Right forelimb (tissue), 1 donor: ENCODE measurements at regions not wholly inside any gene's neighbourhood (a gene's known extent, or its start where the extent isn't known, plus 50 kb on each side); places are given as distances from the start of the nearest gene placed in this dataset.
"Not testable (repeated sequence)": the region's sequence is repeated elsewhere in the genome, so short reads cannot be mapped to it uniquely, and the experiment has no call there.

ENCODE experiments used
- DNase-seq: peaks from one replicate; pipeline ENCODE4 v3.0.0-alpha.2; 2018

GRCh38 chr3:72032441-72033135, 247.6 kb upstream of the PROK2 start:
- no peak for DNase-seq

GRCh38 chr3:72031581-72031980, 246.6 kb upstream of the PROK2 start:
- DNase-seq, result no peak

- DNase-seq, result not testable (repeated sequence)
These were observed 245.3 kb upstream of the PROK2 start for GRCh38 chr3:72030296-72030695.

GRCh38 chr3:72028726-72029125, 243.8 kb upstream of the PROK2 start:
- DNase-seq, result not testable (repeated sequence)

GRCh38 chr3:72028307-72028706, 243.4 kb upstream of the PROK2 start:
- DNase-seq, result not testable (repeated sequence)

GRCh38 chr3:72027728-72028127, 242.8 kb upstream of the PROK2 start:
- not testable (repeated sequence) for DNase-seq

GRCh38 chr3:72022027-72022426, 237.1 kb upstream of the PROK2 start:
- DNase-seq, result no peak

- no peak for DNase-seq
These were observed 236.6 kb upstream of the PROK2 start for GRCh38 chr3:72021531-72021930.

- DNase-seq, result no peak
These were observed 233.5 kb upstream of the PROK2 start for GRCh38 chr3:72018343-72018984.

- DNase-seq, result no peak
These were observed 233.0 kb upstream of the PROK2 start for GRCh38 chr3:72017935-72018334.

GRCh38 chr3:72017311-72017710, 232.4 kb upstream of the PROK2 start:
- DNase-seq, result no peak

- DNase-seq, result no peak
These were observed 230.5 kb upstream of the PROK2 start for GRCh38 chr3:72015463-72015862.

GRCh38 chr3:72013084-72013483, 228.1 kb upstream of the PROK2 start:
- no peak for DNase-seq

- DNase-seq, result no peak
These were observed 227.4 kb upstream of the PROK2 start for GRCh38 chr3:72012363-72012762.

GRCh38 chr3:72011485-72011884, 226.5 kb upstream of the PROK2 start:
- no peak for DNase-seq

- DNase-seq, result no peak
These were observed 225.0 kb upstream of the PROK2 start for GRCh38 chr3:72009851-72010443.

GRCh38 chr3:72008226-72008996, 223.5 kb upstream of the PROK2 start:
- DNase-seq, result no peak

GRCh38 chr3:72006631-72007556, 221.9 kb upstream of the PROK2 start:
- no peak for DNase-seq

GRCh38 chr3:72004749-72005292, 219.9 kb upstream of the PROK2 start:
- no peak for DNase-seq

- DNase-seq, result no peak
These were observed 219.0 kb upstream of the PROK2 start for GRCh38 chr3:72003936-72004335.

GRCh38 chr3:72001758-72002157, 216.8 kb upstream of the PROK2 start:
- no peak for DNase-seq
